GM21529 (cell line): ENCODE measurements at regions not wholly inside any gene's neighbourhood (a gene's known extent, or its start where the extent isn't known, plus 50 kb on each side); places are given as distances from the start of the nearest gene placed in this dataset.
A peak's percentile ranks its signal among the peaks of the same experiment; 100 is the strongest.

Experiments used
- ATAC-seq: cut with Tn5 transposase; IDR thresholded peaks from one replicate; pipeline ENCODE4 v1.9.1; 2021; ENCODE audit not compliant: unreplicated experiment

DNA sequence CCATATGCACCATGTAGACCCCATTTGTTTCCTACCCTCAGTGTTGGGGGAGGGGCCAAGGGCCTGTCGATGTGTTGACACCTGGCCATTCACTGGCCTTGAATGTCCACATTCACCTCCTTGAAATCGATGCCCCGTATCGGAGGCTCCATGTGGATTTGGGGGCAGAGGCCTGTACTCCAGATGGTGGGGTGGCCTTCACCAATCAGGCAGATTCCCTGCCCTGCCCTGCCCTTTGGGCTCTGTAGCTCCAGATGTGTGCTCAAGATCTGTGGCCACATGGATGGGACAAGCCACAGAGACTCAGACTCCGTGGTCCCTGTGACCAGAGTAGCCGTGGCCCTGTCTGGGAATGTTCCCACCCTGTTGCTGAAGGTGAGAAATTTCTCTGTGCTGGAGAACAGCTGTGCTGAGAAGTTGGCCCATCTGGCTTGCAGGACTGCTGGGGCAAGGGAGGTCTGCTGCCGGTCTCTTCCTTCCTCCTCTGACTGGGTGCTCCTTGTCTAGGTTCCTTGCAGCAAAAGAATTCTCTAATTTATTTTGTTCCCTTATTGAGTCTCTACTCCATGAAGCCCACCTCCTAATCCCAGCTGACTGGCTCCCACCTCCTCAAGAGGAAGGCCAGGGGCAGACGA, 221.3 kb downstream of the SEC14L1 start:
- no peak for ATAC-seq

DNA sequence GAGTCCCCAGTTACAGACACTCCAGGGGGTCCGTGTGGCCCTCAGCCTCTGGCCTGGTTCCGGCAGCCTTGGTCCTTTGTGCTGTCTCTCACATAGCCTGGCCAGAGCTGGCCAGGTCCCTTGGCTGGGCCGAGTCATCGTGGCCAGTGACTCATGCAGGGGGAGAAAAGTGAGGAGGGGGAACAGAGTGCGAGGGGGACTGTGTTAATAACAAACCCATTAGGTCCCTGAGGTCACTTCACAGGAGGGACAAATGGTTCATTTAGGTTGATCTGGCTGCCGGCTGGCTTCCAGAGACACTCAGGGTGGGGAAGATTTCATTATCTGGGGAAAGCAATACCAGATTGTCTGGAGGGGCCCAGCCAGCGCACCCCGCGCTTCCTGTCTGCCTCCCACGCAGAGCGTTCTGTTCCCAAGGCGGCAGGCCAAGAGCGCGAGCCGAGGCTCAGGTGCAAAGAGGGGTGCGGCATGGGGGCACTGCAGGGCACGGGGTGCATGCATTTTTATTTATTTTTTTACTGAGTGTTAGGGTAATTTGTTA, 223.1 kb downstream of the SEC14L1 start:
- ATAC-seq, result no peak

DNA sequence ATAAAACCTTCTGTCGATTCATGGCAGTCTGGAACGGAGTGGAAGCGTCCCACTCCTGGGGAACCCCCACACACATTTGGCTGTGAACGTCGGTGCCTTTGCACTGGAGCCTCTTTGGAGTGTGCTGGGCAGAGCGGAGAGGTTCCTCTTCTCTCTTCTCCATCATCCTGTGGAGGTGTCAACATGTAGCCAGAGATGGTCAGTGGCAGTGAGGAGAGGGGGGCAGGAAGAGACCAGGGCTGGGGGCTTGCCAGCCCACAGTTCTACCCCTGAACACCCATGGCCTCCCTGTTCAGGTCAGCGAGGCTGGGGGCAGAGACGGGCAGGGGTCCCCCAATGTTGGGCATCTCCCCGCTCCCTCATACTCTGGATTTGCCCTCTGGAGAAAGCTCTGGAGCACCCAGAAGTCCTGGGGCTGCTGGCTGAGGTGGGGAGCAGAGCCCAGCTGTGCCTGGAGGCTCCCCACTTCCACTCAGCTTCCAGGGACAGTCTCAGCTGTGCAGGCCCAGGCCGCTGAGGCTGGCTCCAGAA, 223.7 kb downstream of the SEC14L1 start:
- no peak for ATAC-seq

DNA sequence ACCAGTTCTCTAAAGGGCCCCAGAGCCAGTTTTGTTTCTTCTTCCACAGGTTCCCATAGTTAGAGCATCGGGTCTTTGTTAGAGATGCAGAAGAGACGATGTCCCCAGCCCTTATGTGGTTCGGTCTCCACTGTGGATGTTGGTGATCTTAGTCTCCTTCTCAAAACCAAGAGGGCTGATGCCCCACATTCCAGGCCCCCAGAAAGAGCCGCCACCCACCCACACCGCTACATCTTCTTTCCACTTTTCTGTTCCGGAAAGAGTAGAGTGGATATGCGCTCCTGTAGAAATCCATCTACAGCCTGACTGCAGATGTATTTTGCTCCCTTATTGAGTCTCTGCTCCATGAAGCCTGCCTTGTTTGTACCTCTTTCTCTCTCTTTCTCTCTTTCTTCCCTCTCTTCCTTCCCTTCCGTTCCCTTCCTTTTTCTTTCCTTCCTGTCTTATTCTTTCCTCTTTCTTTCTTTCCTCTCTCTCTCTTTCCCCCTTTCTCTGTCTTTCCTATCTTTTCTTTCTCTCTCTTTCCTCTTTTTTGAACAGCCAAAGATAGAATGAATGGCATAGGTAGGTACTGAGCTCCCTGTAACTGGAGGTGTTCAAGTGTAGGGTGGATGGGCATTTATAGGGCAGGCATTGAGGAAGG, 224.3 kb downstream of the SEC14L1 start:
- no peak for ATAC-seq

DNA sequence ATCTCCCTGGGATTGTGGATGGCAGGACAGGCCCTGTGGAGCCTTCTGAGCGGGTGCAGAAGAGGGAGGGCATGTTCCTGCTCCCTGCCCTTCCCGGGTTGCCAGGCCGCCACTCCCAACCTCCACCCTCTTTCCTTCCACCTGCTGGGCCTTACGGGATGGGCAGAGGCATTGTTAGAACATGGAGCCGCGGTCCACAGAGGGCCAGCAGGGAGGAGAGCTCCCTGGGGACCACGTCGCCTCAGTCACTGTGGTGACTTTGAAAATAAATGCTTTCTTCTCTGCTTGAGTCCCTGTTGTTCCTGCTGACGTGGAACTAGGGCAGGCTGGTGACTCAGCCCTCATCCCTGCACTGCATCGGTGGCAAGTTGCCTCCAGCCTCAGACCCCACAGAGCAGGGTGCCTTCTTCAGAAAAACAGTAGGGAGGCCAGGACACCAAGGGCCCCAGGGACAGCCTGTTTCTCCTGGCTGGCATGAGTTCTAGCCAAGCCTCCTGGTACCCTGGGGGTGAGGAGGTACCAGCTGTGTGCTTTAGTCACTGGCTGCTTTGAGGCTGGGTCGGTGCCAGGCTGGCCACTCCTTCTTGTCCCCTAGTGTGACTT, 224.9 kb downstream of the SEC14L1 start:
- no peak for ATAC-seq

DNA sequence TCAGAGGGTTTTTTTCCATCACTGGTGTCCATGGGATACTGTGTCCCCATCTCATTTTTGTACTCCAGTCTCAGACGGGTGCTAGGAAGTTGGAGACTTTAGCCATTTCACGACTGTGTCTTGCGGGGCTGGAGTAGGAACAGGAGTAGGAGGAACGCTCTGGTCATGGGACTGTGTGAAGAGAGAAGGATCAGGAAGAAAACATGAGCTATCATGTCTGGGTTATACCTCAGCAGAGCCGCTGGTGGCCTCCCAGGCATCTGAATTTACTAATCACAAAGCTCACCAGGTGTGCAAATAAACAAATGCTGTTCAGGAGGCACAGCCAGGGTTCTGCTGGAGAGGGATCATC, 225.4 kb downstream of the SEC14L1 start:
- ATAC-seq, result no peak

DNA sequence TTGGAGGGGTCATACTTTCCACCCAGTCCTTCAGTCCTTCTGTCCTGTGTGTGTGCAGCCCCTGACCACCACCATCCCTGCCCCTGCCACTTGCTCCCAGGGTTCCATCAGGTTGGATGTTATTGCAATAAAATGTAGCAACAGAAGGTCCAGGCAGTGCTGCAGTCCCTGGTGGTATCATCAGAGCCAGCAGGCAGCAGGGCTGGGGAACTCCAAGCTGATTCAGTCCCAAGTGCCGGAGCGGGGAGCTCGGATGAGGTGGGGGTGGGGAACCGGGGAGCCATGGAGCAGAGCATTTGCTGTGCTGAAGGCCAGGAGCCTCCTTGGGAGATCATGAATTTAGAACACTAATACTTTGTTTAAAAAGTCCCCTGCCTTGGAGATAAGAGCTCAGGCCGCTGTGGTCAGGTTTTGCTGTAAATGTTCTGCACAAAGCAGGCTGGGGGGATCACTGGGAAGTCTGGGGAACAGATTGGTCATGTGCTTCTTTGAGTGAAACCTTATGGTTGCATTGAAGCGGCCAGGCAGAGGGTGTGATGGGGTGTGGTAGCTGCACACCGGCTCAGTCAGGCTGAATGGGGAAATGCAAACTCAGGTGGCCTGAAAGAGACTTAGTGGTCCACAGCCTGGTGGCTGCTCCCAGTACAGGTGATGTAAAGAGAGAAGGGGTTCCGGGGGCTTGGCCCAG, 225.9 kb downstream of the SEC14L1 start:
- no peak for ATAC-seq

DNA sequence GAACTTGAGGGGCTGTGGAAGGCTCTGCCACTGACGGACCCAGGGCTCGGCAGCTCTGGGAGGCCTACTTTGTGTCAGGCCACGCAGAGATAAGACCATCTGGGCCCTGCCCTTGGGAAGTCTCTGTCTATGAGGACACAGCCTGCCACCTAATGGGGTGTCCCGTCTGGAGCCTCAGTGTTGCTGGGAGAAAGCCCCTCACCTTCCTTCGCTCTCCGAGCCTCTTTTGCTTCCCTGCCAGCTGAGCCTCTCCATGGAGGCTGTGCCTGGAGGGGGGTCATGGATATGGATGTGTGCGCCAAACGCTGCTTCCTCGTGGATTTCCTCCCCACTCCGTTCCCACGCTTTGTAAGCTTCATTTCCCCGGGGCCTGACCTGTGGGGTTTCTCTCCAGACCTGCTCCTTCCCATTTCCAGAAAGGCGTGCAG, 228.8 kb downstream of the SEC14L1 start:
- ATAC-seq, result no peak

DNA sequence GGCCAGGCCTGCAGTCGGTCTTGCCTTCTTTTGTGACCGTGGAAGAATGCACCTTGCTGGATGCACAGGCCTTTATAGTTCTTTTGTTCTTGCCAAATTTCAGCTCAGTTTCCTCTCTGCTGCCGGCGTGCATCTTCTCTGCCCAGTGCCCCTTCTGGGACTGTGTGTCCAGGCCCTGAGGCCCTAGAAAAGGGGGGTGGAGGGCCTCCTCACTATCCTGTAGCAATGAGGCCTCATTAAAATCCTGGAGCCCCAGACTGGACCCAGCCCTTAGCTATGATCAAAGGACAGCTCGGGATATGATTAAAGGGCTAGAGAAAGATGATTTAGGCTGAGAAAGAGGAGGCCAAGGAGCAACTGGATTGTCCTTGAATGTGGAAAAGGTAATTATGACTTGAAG, 229.8 kb downstream of the SEC14L1 start:
- ATAC-seq, result no peak

DNA sequence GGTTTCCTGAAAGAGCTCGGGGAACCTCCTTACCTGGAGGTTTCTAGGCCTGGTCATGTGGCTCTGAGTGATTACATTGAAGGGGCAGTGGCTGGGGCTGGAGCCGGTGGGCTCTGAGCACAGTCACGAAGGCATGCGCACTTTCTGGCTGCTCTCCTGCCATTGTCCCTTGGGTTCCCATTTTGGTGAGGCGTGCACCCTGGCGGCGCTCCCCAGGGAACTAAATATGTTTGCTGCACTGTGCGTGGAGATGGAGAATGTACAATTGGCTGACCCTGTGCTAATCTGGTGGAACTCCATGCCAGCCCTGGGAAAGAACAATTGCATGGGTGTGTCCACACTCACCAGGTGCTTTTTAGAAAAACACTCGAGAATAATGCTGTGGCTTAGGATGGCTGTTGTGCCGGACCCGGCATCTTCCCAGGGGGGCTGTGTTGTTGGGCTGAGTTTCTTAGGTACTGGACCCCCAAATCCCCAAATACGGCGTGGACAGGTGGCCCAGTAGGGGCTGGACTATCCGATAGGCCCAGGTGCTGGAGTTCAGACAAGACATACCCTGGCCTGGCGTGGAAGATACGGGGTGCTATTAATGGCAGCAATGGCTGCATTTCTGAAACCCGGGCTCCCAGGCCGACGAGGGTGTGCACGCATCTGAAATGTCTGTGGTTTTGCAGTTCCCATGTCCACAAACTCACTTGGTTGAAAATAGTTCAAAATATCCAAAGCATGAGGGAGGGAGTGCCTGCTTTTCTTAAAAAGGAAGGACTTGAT, 230.5 kb downstream of the SEC14L1 start:
- ATAC-seq, result no peak

DNA sequence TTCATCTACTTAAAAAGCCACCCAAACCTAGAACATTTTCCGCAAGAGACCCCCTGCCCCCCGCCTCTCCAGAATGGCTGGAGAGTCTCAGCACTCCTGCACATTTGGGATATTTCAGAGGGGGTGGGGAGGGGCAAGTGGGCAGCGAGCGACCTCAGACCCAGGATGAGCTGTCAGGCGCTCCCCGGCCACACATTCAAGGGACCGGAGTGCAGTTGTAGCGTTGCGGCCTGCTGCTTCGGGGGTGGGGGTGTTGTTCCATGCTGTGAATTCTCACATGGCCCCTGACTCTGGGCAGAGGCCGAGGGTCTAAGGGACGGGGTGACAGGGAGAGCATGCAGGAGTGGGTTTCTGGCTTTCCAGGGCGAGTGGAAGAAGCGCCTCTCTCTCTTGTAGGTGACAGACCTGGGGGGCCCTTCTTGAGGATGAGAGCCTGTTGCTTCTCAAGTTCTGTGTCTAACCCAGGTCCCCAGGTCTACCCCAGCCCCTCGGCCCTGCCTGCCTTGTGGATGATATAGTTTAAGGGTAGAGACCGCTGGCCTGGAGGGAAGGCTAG, 231.2 kb downstream of the SEC14L1 start:
- no peak for ATAC-seq

DNA sequence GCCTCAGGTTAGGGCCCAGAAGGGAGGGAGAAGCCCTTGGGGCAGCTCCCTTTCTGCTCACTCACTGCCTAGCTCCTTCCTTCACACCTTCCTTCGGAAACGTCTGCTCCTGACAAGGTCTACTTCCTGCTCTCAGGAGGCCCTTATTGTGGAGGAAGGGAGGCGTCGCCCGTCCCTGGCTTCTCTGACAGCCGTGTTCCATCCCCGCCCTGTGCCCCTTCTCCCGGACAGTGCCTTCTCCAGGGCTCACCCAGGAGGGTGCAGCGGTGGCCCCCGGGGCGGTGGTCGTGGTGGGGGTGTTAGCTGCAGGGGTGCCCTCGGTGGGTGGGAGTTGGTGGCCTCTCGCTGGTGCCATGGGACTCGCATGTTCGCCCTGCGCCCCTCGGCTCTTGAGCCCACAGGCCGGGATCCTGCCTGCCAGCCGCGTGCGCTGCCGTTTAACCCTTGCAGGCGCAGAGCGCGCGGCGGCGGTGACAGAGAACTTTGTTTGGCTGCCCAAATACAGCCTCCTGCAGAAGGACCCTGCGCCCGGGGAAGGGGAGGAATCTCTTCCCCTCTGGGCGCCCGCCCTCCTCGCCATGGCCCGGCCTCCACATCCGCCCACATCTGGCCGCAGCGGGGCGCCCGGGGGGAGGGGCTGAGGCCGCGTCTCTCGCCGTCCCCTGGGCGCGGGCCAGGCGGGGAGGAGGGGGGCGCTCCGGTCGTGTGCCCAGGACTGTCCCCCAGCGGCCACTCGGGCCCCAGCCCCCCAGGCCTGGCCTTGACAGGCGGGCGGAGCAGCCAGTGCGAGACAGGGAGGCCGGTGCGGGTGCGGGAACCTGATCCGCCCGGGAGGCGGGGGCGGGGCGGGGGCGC, 231.9 kb downstream of the SEC14L1 start:
- peak; percentile 51 for ATAC-seq

DNA sequence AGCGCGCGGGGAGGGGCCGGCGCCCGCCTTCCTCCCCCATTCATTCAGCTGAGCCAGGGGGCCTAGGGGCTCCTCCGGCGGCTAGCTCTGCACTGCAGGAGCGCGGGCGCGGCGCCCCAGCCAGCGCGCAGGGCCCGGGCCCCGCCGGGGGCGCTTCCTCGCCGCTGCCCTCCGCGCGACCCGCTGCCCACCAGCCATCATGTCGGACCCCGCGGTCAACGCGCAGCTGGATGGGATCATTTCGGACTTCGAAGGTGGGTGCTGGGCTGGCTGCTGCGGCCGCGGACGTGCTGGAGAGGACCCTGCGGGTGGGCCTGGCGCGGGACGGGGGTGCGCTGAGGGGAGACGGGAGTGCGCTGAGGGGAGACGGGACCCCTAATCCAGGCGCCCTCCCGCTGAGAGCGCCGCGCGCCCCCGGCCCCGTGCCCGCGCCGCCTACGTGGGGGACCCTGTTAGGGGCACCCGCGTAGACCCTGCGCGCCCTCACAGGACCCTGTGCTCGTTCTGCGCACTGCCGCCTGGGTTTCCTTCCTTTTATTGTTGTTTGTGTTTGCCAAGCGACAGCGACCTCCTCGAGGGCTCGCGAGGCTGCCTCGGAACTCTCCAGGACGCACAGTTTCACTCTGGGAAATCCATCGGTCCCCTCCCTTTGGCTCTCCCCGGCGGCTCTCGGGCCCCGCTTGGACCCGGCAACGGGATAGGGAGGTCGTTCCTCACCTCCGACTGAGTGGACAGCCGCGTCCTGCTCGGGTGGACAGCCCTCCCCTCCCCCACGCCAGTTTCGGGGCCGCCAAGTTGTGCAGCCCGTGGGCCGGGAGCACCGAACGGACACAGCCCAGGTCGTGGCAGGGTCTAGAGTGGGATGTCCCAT, 232.8 kb downstream of the SEC14L1 start:
- no peak for ATAC-seq

DNA sequence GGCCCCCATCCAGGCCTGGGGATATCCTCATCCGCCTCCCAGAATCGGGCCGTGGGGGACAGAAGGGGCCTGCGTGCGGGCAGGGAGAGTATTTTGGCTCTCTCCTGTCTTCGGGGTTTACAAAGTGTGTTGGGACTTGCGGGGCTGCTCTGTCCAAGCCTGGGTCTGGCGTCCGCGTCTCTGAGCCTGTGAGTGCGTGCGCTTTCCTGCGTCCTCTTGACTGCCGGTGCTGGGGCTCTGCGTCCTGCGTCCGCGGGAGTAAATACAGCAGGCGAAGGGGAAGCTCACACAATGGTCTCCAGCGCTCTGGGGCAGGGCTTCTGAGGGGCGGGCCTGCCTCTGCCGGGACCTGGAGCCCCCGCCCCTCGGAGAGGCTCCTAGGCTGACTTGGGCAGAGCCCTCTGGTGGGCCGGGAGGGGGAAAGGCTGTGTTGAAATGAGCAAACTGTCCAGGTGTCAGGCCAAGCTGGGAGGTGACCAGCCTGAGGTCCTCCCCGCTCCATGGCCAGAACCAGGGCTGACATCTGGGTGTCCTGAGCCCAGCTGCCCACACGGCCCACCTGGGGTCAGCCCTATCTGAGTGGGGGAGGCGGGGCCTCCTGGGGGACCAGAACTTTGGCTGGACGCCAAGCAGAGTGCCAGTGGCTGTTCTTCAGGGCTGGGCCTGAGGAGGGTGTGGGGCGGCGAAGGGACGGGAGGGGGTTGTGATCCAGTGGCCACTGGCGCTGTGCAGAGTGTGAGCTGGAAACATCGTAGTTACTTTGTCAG, 233.6 kb downstream of the SEC14L1 start:
- no peak for ATAC-seq

DNA sequence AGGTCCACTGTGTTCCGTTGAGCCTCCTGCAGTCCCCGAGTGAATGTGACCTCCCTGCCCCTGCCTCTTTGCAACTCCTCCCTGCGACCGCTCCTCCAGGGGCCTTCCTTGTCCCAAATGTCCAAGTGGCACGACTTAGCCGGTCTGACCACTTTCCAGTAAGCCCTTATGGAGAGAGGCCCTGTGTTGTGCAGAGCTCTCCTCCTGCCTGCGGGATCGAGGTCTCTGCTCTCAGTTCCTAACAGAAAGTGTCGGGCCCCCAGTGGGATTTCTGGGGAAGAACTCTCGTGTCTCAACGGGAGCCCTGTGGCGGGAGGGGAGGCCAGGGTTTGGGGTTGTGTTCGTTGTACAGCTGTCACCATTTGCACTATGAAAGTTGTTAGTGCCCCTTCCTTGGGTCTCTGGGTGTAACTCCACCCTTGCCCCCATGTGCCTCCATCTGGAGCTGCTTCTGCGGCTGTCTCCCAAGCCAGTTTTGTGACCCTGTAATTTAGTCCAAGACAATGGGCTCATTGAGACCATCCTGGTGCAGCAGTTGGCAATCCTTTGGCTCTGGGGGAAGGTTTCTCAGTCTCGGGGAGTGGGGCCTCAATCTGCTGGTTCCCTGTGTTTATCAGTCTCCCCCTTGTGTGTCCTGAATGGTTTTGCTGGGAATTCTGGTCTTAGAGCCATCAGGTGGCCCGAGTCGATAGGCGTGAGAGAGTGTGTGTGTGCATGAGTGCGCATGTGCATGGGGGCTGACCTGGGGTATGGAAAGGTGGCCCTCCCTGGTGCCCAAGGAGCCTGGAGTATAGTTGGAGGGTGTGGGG, 234.5 kb downstream of the SEC14L1 start:
- no peak for ATAC-seq

DNA sequence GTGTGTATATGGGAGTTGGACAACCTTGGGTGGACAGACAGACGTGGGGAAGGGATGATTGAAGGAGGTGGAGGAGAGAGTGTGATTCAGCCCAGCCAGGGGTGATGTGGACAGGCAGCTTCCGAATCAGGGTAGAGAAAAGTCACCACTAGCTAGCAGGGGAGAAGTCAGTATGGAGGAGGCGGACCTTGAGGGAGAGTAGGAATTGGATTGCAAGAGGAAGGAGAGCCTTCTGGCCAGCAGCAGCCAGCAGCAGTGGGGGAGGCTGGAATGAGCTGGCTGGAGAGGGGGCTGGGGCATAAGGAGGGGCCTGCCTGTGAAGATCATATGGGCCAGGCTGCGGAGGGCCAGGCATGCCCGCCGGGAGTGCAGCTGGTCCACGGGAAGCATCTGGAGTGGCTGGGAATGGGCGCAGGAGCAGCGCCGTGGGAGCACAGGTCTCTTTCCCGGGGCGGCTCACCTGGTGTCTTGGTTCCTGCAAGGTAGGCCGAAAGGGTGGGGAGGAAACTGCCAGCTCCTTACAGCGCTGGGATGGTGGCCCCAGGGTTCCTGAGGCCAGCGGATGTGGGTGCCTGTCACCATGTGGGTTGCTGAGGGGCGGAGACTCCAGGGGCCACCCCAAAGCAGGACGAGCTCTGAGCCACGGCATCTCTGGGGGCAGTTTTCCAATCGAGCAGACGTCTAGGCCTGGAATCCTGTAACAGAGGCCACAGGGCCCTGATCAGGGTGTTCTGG, 235.3 kb downstream of the SEC14L1 start:
- no peak for ATAC-seq
